Activated CD8-positive, alpha-beta memory T cell treated with anti-CD3 and anti-CD28 coated beads for 4 hours (primary cell): ENCODE measurements at regions not wholly inside any gene's neighbourhood (a gene's known extent, or its start where the extent isn't known, plus 50 kb on each side); places are given as distances from the start of the nearest gene placed in this dataset.
"Not testable (repeated sequence)": the region's sequence is repeated elsewhere in the genome, so short reads cannot be mapped to it uniquely, and the experiment has no call there.

Source experiments
- DNase-seq, 2 donors: peaks; one replicate each; pipeline ENCODE4 v3.0.0-alpha.2; 2020; ENCODE audit warnings: low read depth in 2 of 2

DNA sequence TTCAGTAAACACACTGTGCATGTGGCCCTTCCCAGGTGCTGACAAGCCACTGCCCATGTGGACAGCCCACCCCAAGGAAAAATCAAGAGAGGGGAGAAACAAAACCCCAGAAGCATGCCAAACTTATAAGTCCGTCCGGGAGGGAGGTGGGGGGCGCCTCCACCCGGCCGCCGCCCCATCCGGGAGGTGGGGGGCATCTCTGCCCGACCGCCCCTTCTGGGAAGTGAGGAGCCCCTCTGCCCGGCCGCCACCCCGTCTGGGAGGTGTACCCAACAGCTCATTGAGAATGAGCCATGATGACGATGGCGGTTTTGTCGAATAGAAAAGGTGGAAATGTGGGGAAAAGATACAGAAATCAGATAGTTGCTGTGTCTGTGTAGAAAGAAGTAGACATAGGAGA, 53.8 kb upstream of the C2CD4B start:
- no peak for DNase-seq

DNA sequence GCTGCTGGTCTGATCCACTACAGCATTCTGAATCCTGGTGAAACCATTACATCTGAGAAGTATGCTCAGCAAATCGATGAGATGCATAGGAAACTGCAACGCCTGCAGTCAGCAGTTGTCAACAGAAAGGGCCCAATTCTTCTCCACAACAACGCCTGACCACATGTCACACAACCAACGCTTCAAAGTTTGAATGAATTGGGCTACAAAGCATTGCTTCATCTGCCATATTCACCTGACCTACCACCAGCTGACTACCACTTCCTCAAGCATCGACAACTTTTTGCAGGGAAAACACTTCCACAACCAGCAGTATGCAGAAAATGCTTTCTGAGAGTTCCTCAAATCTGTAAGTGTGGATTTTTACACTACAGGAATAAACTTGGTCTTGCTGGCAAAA, 54.7 kb upstream of the C2CD4B start:
- no peak for DNase-seq

DNA sequence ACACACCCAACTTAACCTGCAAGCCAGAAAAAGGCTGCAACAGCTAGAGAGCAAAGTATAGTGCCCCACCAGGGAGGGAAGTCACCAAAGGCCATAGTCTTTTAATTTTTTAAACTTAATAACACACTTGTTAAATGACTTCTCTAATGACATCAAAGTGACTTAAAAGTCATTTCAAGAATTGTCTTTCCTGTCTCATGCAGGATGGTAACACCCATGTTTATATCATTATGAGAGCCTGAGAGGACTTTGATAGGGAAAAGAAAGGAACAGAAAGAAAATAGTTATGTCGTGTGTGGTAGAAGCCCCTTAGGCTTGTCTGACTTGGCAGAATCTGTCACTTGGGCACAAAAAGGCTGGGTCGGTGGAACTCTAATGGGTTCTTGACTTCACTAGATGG, 57.9 kb upstream of the C2CD4B start:
- DNase-seq: no peak

DNA sequence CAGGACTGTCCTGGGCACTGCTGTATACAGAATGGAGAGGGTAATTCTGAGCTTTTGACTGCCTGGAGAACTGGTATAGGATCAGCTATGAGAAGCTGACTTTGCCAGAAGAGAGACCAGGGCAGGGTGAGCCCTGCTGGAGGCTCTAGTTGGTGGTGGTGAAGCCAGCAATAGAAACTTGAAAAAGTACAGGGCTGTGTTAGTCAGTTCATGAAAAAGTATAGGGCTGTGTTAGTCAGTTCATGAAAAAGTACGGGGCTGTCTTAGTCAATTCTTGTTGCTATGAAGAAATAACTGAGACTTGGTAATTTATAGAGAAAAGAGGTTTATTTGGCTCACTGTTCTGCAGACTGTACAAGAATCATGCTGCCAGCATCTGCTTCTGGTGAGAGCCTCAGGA, 63.5 kb upstream of the C2CD4B start:
- no peak for DNase-seq

DNA sequence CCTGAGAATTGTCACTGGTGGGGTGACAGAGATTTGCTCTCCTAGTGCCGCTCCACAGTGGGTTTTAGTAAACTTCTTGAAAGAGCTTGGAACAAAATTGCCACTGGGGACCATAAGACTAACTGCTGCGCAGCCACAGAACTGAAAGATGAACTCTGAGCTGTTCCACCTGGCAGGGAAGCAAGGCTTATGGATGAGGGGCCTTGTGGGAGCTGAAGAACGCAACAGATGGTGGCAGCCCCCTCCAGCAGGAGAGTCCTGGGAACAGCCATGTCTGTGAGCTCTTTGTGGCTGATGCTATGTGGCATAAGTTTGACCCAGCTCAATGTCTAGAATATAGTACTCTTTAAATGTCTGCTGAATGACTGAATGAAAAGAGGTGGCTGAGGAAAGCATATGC, 66.8 kb upstream of the C2CD4B start:
- no peak for DNase-seq

DNA sequence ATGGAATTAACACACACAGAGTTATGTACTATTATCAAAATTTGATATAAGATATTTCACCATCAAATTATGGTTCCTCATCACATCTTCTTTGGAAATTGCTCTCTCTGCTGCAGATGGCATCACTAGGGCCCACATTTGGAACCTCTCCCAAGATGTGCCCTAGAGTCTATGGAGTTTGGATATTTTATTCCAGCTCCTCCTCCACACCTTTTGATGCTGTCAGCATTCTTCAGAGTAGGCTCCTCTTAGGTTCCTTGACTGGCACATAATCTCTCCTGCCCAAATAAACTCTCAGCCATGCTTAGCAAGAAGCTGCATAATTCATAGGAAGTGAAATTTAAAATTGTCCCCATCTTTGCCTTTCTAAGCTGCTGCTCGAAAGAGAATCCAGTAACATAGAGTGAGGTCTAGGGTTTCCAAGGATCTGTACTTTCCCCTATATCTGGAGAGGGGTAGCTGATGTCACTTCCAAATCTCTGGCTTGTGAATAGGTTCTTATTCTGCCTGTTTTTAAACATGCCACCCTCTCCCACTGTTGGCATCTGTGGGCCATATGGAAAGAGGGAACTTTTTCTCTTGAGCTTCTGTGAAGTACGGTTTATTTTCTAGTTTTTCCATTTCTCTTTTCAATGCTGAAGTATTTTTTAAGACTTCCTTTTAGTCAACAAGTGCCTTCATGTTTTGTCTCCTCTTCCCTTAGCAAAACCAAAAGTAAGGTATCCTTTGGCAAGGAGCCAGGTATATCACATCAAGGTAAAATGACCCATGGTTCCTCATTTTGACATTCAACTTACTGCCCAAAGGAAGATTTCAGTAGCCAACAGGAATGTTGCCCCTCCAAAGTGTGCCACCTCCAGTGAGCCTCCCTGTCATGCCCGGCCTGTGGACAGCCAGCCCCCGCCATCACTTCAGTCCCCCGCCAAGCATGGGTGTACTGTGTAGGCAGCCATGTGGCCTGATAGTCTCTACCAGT, 75.3 kb upstream of the C2CD4B start:
- DNase-seq: no peak

DNA sequence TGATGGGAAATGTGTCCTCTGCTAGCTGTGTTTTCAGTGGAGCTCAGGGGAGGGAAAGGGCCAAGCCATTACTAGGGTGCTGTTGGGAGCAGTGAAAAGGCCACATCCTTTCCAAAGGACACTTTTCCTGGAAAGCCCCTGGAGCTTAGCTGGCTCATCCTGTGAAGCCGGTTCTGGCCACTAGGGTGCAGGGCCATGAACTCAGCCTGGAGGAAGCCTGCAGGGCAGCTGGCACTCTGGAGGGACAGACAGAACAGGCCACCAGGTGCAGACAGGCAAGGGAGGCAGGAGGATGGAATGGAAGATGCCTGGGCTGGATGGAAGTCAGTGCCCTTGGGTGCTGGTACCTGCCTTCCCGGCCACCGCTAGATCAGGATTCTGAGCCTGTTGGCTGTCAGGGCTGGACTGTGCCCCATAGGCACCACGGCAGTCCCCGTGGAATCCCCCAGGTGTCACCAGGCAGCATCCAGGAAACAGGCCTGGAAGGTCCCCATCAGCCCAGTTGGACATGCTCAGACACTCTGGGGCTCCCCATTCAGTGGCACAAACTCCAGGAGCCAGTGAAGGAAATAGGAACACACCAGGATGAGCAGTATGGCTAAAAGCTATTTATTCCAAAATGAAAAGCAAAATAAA, 76.2 kb upstream of the C2CD4B start:
- DNase-seq: no peak

DNA sequence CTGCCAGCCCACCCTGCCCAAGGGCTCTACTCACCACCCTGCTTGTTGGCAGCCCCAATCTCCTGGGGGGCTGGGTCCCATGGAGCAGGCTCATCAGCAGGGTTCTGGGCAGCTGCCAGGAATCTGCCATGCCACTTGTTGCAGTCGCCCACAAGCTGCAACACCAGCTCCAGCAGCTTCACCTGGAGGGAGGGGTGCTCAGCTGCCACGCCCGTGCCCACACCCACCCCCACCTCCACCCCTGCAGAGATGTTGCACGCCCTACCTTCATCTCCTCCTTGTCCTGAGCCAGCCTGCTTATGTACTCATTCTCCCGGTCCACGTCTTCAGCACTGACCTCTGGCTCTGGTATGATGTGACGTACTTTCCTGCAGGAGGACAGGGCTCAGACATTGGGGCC, 77.9 kb upstream of the C2CD4B start:
- no peak for DNase-seq

DNA sequence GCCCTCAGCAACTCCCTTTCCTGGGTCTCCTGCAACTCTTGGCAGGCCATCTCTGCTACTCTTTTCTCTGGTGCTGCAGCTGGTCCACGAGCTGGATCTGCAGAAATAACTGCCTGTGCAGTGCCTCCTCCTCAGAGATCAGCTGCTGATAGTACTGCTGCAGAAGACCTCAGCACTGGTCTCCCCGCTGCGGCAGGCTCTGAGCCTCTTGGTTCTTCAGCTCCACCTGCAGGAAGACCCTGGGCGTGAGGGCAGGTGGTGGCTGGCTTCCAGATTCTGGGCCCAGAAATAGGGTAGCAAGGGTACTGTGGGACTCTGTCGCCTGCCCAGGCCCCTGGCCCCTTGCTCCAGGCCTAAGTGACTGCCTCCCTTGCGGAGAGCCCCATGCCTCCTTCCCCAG, 79.7 kb upstream of the C2CD4B start:
- no peak for DNase-seq

DNA sequence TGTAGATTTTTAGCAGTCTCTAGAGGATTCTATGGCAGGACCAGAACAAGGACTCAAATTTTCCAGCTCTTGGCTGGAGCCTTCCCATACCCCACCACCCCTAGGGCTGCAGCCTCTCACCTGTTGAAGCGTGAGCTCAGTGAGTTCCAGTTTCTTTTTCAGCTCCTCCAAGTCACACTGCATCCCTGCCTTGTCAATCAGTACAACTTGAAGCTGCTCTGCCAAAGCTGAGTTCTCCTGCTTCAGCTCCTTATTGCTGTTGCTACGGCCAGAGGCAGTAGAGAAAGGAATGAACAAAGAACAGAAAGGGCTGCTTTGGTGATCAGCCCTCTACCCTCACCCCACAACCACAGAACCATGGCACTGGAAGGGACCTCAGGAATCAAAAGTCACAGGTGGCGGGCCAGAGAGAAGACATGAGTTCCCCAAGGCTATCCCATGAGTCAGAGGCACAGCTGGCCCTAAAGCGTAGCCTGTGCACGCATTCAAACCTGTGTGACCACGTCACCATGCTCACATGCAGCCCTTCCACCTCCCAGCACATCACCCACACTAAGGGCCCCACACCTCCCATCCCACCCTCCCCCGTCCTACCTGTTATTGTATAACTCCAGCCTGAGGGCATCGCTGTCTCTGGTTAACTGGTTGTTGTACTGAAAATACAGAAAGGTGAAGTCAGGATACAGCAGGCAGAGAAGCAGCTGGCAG, 83.3 kb upstream of the C2CD4B start:
- DNase-seq: no peak

DNA sequence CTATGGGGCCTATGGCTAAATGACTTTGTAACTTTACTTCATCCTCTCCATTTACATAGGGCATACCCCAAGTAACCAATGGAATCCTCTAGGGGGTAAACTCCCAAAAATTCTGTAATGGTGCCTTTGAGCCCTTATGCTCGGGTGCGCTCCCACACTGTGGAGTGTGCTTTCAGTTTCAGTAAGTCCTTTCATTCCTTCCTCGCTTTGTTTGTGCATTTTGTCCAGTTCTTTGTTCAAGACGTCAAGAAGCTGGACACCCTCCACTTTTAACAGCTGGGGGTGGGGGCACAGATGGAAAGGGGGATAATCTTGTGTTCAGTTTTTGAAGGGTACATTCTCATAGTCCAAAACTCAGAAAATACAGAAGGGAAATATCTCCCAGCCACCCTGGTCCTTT, 84.4 kb upstream of the C2CD4B start:
- DNase-seq: no peak

DNA sequence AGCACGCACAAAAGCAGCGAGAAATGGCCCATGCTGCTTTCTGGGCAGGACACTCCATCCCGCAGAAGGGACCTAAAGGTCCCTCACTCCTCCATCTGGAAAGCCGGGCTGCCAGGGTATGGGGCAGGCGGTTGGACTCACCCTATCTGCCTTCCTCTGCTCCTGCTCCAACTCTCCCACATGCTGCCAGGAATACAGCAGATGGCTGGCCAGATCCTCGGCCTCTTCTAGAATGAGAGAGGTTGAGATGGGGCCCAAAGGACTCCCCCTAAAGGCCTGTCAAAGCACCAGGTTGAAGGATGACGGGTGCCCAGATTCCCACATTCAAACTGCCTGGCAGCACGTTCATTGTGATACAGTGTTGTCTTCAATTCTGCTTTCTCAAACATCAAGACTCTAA, 85.1 kb upstream of the C2CD4B start:
- DNase-seq: no peak

DNA sequence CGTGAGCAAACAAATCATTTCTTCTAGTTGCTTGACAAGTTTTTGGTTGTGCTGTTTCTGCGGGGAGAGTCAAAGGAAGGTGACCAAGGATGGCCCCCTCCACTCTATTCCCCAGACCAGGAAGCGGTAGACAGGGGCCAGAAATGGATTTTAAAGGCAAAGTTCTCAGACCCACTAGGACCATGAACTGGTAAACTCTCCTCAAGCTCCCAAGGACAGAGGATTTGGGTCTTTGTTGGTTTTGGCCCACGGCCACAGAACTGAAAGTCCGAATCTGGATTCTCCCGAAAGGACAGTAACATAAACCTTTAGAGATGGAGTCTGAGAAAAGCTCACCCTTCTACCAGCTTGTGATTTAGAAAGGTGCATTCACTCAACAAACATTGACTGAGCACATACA, 85.9 kb upstream of the C2CD4B start:
- no peak for DNase-seq

DNA sequence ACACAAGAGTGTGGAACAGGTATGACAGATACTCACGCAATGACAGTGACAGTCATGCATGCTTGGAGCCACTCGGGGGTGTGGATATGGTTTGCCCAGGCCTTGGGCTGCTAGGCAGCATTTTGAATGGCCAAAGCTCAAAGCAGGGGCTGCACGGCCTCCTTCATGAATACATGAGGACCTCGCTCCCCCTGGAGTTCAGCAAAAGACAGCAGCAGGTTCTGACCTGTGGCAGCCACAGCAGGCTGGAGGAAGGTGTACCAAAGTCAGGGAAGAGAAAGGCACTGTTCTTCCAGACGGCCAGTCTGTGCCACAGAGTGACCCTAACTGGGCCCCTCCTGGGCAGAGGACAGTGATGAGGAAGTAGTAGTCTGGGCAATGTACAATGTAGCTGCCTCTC, 88.2 kb upstream of the C2CD4B start:
- no peak for DNase-seq

DNA sequence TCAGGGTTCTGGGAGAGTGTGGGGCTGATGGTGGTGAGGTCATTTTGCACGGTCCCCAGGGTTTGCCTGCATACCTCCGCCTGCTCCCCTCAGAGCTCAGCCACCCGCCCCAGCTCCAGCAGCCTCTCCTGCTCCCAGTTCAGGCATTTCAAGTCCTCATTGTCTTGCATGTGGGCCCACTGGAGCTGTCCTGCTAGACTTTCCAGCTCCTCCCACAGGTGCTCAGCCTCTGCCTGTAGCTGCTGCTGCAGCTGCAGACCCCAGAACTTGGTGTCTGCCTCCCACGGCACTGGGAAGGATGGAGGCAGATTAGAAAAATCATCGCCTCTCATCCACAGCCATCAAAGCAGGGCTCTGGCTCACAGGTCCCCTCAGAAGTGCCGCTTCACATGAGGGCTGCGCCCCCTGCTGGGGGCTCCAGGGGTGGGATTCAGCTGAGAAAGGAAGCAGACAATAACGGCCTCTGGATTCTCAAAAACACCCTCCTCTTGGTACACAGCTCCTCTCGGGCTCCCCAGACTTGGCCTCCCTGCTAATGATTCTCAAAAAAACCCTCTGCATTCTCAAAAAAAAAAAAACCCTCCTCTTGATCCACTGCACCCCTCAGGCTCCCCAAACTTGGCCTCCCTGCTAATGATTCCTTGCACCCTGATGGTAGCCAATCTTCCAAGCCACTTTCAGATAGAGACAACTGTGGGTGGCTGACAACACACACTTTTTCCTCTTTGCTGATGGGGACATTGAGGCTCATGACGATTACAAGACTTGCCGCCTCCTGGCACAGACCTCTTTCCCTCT, 89.3 kb upstream of the C2CD4B start:
- DNase-seq: peak in 1 of 2 donors; percentile 8

DNA sequence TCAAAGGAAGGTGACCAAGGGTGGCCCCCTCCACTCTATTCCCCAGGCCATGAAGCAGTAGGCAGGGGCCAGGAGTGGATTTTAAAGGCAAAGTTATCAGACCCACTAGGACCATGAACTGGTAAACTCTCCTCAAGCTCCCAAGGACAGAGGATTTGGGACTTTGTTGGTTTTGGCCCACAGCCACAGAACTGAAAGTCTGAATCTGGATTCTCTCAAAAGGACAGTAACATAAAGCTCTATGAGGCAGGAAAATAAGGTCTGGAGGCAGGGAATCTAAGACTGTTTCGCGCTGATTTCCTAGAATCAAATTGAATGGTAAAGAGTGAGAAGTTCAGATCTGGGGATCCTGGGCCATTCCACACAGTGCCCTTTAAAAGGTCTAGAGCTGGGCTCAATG, 91.3 kb upstream of the C2CD4B start:
- DNase-seq: not testable (repeated sequence)

DNA sequence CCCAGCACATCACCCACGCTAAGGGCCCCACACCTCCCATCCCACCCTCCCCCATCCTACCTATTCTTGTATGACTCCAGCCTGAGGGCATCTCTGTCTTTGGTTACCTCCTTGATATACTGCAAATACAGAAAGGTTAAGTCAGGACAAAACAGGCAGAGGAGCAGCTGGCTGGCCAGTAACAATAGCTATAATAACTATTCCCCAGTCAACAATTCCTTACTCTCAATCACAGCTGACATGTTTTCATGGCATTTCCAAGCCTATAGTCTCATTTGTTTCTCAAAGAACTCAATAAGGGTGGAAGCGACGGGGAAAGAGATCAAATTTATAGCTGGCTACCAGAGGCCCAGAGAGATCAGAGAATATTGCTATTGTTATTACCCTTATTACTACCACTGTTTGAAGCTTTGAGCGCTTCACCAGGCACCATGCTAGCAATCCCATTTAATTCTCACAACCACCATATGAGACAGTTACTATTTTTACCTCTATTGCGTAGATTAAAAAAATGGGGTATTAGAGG, 93.0 kb upstream of the C2CD4B start:
- DNase-seq: no peak

DNA sequence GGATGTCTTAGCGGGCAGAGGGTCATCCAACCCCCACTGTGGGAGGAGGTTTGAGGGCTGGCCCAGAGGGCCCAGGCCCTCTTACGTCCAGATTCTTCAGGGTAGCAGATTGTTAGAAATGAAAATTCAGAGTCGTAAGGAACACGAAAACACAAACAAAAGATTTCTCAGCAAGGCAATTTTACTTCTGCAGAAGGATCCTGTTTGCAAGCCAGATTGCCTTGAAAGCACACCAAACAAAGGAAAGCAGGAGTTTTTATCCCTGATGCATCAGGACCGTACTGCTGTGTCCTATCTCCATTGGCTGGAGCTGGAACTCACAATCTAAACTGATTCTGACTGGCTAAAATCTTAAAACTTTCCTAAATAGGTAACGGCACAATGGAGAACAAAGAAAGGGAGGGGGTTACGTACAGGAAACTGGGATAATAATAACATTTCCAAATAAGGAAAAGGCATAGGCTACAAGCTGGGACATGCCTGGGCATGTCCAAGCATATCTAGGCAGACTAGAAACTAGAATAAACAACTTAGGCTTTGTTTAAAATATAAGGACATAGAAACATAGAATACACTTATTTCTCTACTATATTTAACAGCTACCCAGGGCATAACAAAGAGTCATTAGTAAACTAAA, 97.3 kb upstream of the C2CD4B start:
- DNase-seq: no peak

DNA sequence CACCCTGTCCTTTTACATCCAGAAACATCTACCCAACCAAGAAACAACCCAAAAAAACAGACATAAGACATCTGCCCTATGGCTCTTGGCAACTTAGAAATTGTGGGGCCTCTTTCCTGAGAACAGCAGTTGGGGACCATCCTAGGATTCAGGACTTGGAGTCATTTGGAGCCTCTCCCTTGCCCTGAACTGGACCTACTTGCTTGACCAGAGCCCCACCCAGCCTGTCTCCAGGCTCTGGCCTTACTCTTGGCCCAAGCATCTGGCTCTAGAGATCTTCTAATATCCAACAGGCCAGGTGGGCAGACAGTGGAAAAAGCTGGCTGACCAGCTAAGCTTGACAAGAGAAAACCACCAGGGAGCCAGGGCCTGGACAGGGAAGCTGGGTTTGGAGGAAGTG, 99.1 kb upstream of the C2CD4B start:
- no peak for DNase-seq

DNA sequence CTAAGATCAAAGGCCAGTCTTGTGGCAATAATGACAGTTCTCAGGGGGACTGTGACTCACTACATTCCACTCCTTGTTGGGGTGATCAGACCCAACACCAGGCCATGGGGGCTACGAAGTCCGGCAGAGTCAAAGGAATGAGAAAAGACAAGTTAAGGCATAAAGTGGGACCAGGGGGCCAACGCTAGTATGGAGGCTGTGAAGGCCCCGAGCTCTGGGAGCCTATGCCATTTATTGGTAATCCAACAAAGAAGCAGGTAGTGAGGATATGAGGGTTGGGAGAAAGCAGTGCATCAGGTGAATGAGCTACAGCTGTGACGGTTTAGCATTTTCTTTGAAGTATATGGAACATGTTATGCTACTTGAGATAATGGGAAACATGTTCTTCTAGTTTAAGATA, 104.4 kb upstream of the C2CD4B start:
- DNase-seq: no peak
